C4-2B (cell line): ENCODE measurements at regions not wholly inside any gene's neighbourhood (a gene's known extent, or its start where the extent isn't known, plus 50 kb on each side); places are given as distances from the start of the nearest gene placed in this dataset.

Source experiments
- ZFX ChIP-seq: fragments of 450-650 bp; IDR thresholded peaks from 2 replicates; pipeline ENCODE4 v1.6.1; 2017
- TF ChIP-seq, protein P1 (sequence below): fragments of 450-650 bp; conservative IDR thresholded peaks from 2 replicates; pipeline ENCODE4 v1.5.1; 2017; ENCODE audit warnings: mild to moderate bottlenecking

DNA sequence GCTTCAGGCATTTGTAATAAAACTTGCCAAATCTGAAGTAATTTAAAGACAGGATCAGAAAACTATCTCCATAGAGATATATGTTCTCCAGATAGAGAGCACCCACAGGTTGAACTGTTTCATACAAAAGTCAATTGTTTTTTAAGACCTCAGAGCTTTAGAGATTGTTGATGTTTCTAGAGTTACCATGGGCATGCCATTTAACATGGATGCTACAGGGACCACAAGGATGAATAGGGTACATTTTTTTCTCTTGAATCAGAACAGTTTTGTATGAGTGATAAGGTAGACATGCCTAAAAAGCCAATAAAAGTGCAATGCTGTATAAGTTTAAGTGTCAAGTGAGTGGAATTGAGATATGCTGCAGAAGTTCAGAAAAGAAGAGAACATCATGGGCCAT lies 511.0 kb upstream of the CAMK1G start:
- TF ChIP-seq, protein P1, sequence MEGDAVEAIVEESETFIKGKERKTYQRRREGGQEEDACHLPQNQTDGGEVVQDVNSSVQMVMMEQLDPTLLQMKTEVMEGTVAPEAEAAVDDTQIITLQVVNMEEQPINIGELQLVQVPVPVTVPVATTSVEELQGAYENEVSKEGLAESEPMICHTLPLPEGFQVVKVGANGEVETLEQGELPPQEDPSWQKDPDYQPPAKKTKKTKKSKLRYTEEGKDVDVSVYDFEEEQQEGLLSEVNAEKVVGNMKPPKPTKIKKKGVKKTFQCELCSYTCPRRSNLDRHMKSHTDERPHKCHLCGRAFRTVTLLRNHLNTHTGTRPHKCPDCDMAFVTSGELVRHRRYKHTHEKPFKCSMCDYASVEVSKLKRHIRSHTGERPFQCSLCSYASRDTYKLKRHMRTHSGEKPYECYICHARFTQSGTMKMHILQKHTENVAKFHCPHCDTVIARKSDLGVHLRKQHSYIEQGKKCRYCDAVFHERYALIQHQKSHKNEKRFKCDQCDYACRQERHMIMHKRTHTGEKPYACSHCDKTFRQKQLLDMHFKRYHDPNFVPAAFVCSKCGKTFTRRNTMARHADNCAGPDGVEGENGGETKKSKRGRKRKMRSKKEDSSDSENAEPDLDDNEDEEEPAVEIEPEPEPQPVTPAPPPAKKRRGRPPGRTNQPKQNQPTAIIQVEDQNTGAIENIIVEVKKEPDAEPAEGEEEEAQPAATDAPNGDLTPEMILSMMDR = no peak
- no peak for TF ChIP-seq ZFX
